HEK293T (cell line): ENCODE measurements at regions not wholly inside any gene's neighbourhood (a gene's known extent, or its start where the extent isn't known, plus 50 kb on each side); places are given as distances from the start of the nearest gene placed in this dataset.

Experiments
- CTCF ChIA-PET: fragments of 350-600 bp; formaldehyde crosslinking; extraction: SDS; loops from one replicate; lab custom pipeline; 2021; ENCODE audit warnings: antibody characterized with exemption, inconsistent platforms; lab: Yijun Ruan, JAX
- POLR2A ChIA-PET: fragments of 350-600 bp; formaldehyde crosslinking; extraction: SDS; loops from one replicate; lab custom pipeline; 2020; ENCODE audit warnings: antibody characterized with exemption, inconsistent platforms; lab: Yijun Ruan, JAX
- DNase-seq: peaks from one replicate; pipeline ENCODE4 v3.0.0; 2012; ENCODE audit warnings: mixed read lengths; ENCODE audit errors: extremely low spot score
- ARNT ChIP-seq: fragments of 450-650 bp; IDR thresholded peaks from 2 replicates; pipeline ENCODE4 v1.6.1; 2017; ENCODE audit warnings: mild to moderate bottlenecking
- BHLHE40 ChIP-seq: fragments of 450-650 bp; IDR thresholded peaks from 2 replicates; pipeline ENCODE4 v1.6.1; 2016; ENCODE audit warnings: mild to moderate bottlenecking, moderate library complexity, borderline replicate concordance
- CTBP1 ChIP-seq: fragments of 450-650 bp; IDR thresholded peaks from 2 replicates; pipeline ENCODE4 v1.6.1; 2016; ENCODE audit warnings: borderline replicate concordance
- ELF4 ChIP-seq: fragments of 450-650 bp; IDR thresholded peaks from 2 replicates; pipeline ENCODE4 v1.6.1; 2017; ENCODE audit warnings: antibody characterized with exemption
- FOXA1 ChIP-seq: fragments of 450-650 bp; IDR thresholded peaks from 2 replicates; pipeline ENCODE4 v1.6.1; 2016; ENCODE audit warnings: mild to moderate bottlenecking
- FOXK2 ChIP-seq: fragments of 450-650 bp; IDR thresholded peaks from 2 replicates; pipeline ENCODE4 v1.6.1; 2016; ENCODE audit warnings: mild to moderate bottlenecking
- FOXM1 ChIP-seq: fragments of 450-650 bp; IDR thresholded peaks from 2 replicates; pipeline ENCODE4 v1.6.1; 2017; ENCODE audit warnings: mild to moderate bottlenecking, borderline replicate concordance
- HDGF ChIP-seq: fragments of 450-650 bp; IDR thresholded peaks from 2 replicates; pipeline ENCODE4 v1.6.1; 2017; ENCODE audit warnings: antibody characterized with exemption, borderline replicate concordance
- L3MBTL2 ChIP-seq: fragments of 450-650 bp; conservative IDR thresholded peaks from 2 replicates; pipeline ENCODE4 v1.6.1; 2016; ENCODE audit warnings: mild to moderate bottlenecking
- LEF1 ChIP-seq: fragments of 450-650 bp; IDR thresholded peaks from 2 replicates; pipeline ENCODE4 v1.6.1; 2017; ENCODE audit warnings: mild to moderate bottlenecking, borderline replicate concordance
- NFRKB ChIP-seq: fragments of 450-650 bp; IDR thresholded peaks from 2 replicates; pipeline ENCODE4 v1.6.1; 2016; ENCODE audit warnings: mild to moderate bottlenecking, moderate library complexity
- SP1 ChIP-seq: fragments of 450-650 bp; IDR thresholded peaks from 2 replicates; pipeline ENCODE4 v1.6.1; 2017
- SUZ12 ChIP-seq: fragments of 450-650 bp; IDR thresholded peaks from 2 replicates; pipeline ENCODE4 v1.6.1; 2016; ENCODE audit warnings: mild to moderate bottlenecking
- TARDBP ChIP-seq: fragments of 450-650 bp; IDR thresholded peaks from 2 replicates; pipeline ENCODE4 v1.6.1; 2016
- ZNF384 ChIP-seq: fragments of 450-650 bp; IDR thresholded peaks from 2 replicates; pipeline ENCODE4 v1.6.1; 2016
- TF ChIP-seq, protein P1 (sequence below): fragments of 450-650 bp; IDR thresholded peaks from 2 replicates; pipeline ENCODE4 v1.6.1; 2016

DNA sequence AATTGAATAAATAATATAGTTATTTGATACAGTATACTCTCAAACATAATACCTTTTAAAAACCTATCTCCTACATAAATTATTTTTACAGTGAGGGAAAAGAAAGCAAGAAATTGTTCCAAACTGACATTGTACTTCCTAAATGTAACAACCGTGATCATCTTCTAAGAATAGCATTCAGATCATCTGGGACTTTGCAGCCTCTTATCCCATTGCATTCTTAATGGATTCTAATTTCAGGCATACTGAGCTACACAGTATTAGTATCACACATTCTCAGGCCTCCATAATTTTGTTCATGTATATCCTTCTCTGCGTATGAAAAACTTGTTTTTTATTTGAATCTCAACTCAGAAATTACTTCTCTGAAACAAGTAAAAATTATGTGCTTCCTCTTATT lies 1134.7 kb upstream of the CDH2 start:
- DNase-seq = no peak
- TF ChIP-seq NFRKB = no peak
- TF ChIP-seq ELF4 = no peak
- TF ChIP-seq SUZ12 = no peak
- ChIA-PET CTCF (no interaction called here), POLR2A (no interaction called here)

DNA sequence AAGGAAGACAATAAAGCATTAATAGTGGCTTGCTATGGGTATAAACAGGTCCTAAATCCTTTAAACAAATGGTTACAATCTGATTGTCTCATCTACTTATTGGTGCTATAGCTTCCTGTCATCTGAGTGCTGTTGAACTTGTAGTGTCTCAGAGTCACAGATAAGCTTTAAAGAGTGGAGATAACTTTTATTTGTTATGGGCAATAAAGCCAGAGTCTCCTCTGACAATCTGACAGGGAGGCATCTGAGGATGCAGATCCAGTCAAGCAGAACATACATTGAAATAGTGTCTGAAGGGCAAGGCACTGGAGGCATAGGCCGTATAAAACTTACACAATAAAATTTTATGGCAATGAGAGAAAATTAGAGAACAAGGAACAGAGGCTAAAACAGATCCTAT lies 1132.4 kb upstream of the CDH2 start:
- ChIA-PET CTCF (no interaction called here), POLR2A (no interaction called here)
- TF ChIP-seq, protein P1, sequence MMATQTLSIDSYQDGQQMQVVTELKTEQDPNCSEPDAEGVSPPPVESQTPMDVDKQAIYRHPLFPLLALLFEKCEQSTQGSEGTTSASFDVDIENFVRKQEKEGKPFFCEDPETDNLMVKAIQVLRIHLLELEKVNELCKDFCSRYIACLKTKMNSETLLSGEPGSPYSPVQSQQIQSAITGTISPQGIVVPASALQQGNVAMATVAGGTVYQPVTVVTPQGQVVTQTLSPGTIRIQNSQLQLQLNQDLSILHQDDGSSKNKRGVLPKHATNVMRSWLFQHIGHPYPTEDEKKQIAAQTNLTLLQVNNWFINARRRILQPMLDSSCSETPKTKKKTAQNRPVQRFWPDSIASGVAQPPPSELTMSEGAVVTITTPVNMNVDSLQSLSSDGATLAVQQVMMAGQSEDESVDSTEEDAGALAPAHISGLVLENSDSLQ = peak; percentile 63; the same call in 1 of the 2 replicates
- TF ChIP-seq FOXM1 = no peak
- TF ChIP-seq NFRKB = no peak
- no peak for TF ChIP-seq HDGF
- no peak for TF ChIP-seq L3MBTL2
- no peak for TF ChIP-seq ZNF384
- no peak for TF ChIP-seq TARDBP
- peak; percentile 72 for TF ChIP-seq CTBP1
- peak; percentile 27 for DNase-seq

DNA sequence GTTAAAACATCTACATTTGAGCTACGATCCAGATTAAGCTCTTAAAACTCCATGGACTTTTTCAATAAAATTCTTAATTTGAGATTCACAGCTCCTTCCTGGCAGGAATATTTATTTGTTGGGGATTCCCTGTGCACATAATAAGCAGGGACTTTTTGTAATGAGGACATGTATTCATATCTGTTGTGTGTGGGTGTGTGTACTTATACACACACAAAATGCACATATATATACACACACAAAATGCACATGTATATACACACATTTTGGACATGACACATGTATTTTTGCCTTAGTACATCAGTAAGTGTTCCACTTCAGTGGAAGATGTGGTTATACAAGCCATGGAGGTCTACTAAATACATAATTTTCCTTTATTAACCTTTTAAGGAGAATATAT lies 1131.1 kb upstream of the CDH2 start:
- CTCF ChIA-PET = no interaction called here
- POLR2A ChIA-PET = no interaction called here
- no peak for TF ChIP-seq ZNF384
- TF ChIP-seq NFRKB = no peak
- TF ChIP-seq HDGF = no peak
- TF ChIP-seq LEF1 = no peak
- DNase-seq = no peak

DNA sequence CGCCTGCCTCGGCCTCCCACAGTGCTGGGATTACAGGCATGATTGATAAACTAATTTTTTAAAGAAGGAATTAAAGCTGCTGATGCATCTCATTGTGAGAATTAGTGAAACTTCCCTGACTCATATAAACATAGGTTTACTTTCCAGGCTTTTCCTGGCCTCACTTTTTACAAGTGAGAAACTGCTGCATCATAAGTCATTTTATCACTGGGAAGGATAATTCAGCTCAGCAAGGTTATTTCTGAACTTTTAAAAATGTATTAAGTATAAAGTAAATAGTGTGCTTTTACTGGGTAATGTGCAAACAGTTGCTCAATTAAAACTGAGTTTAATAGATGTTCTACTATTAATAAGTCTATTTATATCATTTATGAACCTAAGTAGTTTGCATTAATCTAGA lies 1130.3 kb upstream of the CDH2 start:
- DNase-seq = no peak
- POLR2A ChIA-PET = no interaction called here
- TF ChIP-seq SP1 (no peak), SUZ12 (no peak), CTBP1 (no peak), ZNF384 (no peak), FOXM1 (no peak), L3MBTL2 (no peak), FOXK2 (no peak), HDGF (no peak), ELF4 (no peak), TARDBP (no peak), LEF1 (no peak), BHLHE40 (no peak)
- TF ChIP-seq, protein P1 = no peak
- CTCF ChIA-PET = no interaction called here

DNA sequence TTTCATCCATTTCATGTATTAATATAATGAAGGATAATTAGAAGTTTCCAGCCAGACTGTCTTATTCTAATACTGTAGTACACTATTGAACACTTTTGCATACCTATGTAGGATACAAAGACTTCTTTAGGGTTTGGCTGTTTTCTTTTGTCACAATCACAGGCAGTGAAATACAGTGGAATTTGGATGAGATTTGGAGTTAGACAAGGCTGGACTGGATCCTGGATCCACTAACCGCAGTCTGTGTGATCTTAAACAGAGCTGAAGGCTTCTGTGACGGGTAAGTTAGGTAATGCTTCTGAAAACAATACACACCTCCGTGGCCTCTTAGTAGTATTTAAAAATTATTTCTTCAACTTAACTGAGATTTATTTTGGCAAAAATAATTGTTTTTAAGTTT lies 1128.6 kb upstream of the CDH2 start:
- TF ChIP-seq SUZ12 (no peak), L3MBTL2 (no peak), ARNT (no peak), NFRKB (no peak), CTBP1 (no peak), HDGF (no peak), FOXM1 (no peak)
- no peak for DNase-seq
- CTCF ChIA-PET = no interaction called here
- POLR2A ChIA-PET = no interaction called here

DNA sequence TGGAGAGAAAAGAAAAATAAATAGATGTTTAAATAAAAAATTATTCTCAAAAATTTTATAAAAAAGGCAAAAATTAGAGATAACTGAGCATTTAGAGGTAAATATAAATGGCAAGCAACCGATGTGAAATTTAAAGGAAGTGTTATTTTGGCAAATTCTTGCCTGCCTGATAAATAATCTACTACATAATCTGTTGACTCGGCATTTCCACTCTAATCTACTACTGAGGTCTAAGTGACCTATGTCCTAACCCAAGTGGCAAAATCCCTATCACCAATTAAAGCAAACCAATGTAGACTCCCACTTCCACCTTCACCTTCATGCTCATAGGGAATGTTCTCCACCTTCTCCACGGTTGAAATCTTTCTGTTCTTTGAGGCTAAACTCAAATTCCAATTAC lies 1124.1 kb upstream of the CDH2 start:
- no peak for DNase-seq
- ChIA-PET POLR2A (no interaction called here), CTCF (no interaction called here)
- TF ChIP-seq FOXA1 (no peak), LEF1 (no peak), L3MBTL2 (no peak), CTBP1 (no peak), BHLHE40 (no peak), HDGF (no peak), NFRKB (no peak), SP1 (no peak), FOXK2 (no peak)
- TF ChIP-seq, protein P1 = no peak

DNA sequence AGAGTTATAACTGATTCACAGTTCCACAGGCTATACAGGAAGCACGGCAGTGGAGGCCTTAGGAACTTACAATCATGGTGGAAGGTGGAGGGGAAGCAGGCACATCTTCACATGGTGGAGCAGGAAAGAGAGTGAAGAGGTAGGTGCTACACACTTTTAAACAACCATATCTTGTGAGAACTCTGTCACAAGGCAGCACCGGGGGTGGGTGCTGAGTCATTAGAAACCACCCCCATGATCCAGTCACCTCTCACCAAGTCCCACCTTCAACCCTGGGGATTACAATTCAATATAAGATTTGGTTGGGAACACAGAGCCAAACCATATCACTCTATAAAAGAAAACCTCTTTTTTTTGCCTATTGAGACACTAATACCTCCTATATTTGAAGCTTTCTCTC lies 1108.5 kb upstream of the CDH2 start:
- no peak for TF ChIP-seq CTBP1
- TF ChIP-seq FOXM1 = no peak
- no peak for TF ChIP-seq LEF1
- no peak for TF ChIP-seq BHLHE40
- TF ChIP-seq SUZ12 = no peak
- no peak for TF ChIP-seq NFRKB
- TF ChIP-seq SP1 = no peak
- TF ChIP-seq ZNF384 = no peak
- TF ChIP-seq HDGF = no peak
- no peak for TF ChIP-seq L3MBTL2
- TF ChIP-seq, protein P1 = no peak
- no peak for TF ChIP-seq ARNT
- no peak for TF ChIP-seq ELF4
- no peak for TF ChIP-seq FOXK2
- no peak for TF ChIP-seq TARDBP
- no peak for TF ChIP-seq FOXA1
- POLR2A ChIA-PET = no interaction called here

More for the DNA sequence above, 1108.5 kb upstream of the CDH2 start:
- CTCF ChIA-PET = no interaction called here
- no peak for DNase-seq
